ENCODE measurements at regions not wholly inside any gene's neighbourhood (a gene's known extent, or its start where the extent isn't known, plus 50 kb on each side); places are given as distances from the start of the nearest gene placed in this dataset.

DNA sequence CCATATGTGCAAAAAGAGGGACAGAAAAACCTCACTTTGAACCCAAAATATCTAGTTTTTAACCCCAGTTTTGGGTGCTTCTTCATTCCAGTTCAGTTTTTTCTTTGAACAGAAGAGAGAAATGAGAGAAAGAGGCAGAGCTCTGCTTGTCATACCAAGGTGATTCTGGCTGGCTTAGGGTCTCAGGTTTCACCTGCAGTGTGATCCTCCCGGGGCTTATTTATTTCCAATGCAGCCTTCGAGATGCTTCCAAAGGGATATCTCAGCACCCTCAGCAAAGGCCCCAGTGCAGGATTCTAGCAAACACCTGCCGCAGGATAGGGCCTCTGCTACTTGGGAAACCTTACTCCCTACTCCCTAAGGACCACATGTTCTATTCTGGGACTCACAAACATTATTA lies 131.3 kb downstream of the WDR11 start:
- TF ChIP-seq, protein P1, sequence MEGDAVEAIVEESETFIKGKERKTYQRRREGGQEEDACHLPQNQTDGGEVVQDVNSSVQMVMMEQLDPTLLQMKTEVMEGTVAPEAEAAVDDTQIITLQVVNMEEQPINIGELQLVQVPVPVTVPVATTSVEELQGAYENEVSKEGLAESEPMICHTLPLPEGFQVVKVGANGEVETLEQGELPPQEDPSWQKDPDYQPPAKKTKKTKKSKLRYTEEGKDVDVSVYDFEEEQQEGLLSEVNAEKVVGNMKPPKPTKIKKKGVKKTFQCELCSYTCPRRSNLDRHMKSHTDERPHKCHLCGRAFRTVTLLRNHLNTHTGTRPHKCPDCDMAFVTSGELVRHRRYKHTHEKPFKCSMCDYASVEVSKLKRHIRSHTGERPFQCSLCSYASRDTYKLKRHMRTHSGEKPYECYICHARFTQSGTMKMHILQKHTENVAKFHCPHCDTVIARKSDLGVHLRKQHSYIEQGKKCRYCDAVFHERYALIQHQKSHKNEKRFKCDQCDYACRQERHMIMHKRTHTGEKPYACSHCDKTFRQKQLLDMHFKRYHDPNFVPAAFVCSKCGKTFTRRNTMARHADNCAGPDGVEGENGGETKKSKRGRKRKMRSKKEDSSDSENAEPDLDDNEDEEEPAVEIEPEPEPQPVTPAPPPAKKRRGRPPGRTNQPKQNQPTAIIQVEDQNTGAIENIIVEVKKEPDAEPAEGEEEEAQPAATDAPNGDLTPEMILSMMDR (IDR thresholded peaks at IDR 0.05 in 2 of 3, conservative IDR thresholded peaks at IDR 0.05 in 1 of 3; ENCODE audit: control insufficient read depth in 2 of 3, extremely low read depth in 1 of 3, insufficient read depth in 1 of 3, low read depth in 3 of 3, low read length in 3 of 3) = no peak
- TF ChIP-seq SIN3A (IDR thresholded peaks at IDR 0.05; ENCODE audit: low read depth, low read length) (no peak), RFX5 (IDR thresholded peaks at IDR 0.05; ENCODE audit: low read depth, low read length) (no peak), MEF2B (IDR thresholded peaks at IDR 0.05; ENCODE audit: partially characterized antibody, poor library complexity, severe bottlenecking) (no peak), SIX5 (IDR thresholded peaks at IDR 0.05; ENCODE audit: low read depth, low read length, severe bottlenecking) (no peak), GABPA (IDR thresholded peaks at IDR 0.05; ENCODE audit: low read depth) (no peak), EZH2 (IDR thresholded peaks at IDR 0.05; ENCODE audit: borderline replicate concordance, control insufficient read depth, low read depth, low read length) (no peak), POLR2A (IDR thresholded peaks at IDR 0.05; ENCODE audit: low read depth, low read length) (no peak), EP300 (IDR thresholded peaks at IDR 0.05; ENCODE audit: borderline replicate concordance in 1 of 2, control insufficient read depth in 1 of 2, low read depth in 2 of 2, low read length in 2 of 2) (no peak), POLR2AphosphoS5 (IDR thresholded peaks at IDR 0.05; ENCODE audit: low read length) (no peak), ZNF24 (IDR thresholded peaks at IDR 0.05) (no peak)
- TF ChIP-seq, protein P2, sequence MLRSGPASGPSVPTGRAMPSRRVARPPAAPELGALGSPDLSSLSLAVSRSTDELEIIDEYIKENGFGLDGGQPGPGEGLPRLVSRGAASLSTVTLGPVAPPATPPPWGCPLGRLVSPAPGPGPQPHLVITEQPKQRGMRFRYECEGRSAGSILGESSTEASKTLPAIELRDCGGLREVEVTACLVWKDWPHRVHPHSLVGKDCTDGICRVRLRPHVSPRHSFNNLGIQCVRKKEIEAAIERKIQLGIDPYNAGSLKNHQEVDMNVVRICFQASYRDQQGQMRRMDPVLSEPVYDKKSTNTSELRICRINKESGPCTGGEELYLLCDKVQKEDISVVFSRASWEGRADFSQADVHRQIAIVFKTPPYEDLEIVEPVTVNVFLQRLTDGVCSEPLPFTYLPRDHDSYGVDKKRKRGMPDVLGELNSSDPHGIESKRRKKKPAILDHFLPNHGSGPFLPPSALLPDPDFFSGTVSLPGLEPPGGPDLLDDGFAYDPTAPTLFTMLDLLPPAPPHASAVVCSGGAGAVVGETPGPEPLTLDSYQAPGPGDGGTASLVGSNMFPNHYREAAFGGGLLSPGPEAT (IDR thresholded peaks at IDR 0.05; ENCODE audit: low read depth) = no peak
- TF ChIP-seq, protein P3, sequence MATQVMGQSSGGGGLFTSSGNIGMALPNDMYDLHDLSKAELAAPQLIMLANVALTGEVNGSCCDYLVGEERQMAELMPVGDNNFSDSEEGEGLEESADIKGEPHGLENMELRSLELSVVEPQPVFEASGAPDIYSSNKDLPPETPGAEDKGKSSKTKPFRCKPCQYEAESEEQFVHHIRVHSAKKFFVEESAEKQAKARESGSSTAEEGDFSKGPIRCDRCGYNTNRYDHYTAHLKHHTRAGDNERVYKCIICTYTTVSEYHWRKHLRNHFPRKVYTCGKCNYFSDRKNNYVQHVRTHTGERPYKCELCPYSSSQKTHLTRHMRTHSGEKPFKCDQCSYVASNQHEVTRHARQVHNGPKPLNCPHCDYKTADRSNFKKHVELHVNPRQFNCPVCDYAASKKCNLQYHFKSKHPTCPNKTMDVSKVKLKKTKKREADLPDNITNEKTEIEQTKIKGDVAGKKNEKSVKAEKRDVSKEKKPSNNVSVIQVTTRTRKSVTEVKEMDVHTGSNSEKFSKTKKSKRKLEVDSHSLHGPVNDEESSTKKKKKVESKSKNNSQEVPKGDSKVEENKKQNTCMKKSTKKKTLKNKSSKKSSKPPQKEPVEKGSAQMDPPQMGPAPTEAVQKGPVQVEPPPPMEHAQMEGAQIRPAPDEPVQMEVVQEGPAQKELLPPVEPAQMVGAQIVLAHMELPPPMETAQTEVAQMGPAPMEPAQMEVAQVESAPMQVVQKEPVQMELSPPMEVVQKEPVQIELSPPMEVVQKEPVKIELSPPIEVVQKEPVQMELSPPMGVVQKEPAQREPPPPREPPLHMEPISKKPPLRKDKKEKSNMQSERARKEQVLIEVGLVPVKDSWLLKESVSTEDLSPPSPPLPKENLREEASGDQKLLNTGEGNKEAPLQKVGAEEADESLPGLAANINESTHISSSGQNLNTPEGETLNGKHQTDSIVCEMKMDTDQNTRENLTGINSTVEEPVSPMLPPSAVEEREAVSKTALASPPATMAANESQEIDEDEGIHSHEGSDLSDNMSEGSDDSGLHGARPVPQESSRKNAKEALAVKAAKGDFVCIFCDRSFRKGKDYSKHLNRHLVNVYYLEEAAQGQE (IDR thresholded peaks at IDR 0.05; ENCODE audit: low read depth, low read length) = no peak
- TF ChIP-seq, protein P4, sequence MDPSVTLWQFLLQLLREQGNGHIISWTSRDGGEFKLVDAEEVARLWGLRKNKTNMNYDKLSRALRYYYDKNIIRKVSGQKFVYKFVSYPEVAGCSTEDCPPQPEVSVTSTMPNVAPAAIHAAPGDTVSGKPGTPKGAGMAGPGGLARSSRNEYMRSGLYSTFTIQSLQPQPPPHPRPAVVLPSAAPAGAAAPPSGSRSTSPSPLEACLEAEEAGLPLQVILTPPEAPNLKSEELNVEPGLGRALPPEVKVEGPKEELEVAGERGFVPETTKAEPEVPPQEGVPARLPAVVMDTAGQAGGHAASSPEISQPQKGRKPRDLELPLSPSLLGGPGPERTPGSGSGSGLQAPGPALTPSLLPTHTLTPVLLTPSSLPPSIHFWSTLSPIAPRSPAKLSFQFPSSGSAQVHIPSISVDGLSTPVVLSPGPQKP (IDR thresholded peaks at IDR 0.05; ENCODE audit: low read depth, low read length) = no peak

Data from GM12878 (cell line).